ENCODE measurements at regions not wholly inside any gene's neighbourhood (a gene's known extent, or its start where the extent isn't known, plus 50 kb on each side); places are given as distances from the start of the nearest gene placed in this dataset.

DNA sequence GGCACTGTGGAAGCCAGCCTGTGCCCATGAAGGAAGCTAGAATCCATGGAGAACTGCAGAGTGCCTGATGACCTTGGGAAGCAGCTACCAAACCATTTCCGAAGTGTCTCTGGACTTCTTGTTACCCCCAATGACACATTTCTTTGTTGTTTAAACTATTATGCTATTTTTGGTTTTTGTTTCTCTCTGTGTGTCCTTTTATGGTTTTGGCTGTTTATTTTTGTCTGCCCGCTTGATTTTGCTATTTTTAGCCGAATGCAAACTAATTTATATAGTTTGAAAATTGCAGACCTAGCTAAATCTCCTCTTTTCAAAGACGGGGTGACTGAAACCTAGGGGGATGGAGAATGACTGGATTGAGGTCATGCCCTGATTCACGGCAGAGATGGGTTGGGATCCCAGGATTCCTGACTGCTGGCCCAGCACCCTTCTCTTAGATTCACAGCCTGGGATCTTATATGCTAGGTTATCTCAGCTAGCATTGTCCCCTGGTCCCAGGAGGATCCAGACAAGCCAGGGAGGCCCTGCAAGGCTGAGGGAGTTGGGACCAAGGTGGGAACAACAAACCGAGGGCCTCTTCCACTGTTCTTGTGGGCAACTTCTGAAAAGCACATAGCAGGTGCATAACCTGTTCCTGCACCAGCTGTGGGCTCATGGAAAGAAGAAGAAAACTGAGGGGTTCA lies 116.3 kb upstream of the HAAO start:
- TF ChIP-seq, protein P1, sequence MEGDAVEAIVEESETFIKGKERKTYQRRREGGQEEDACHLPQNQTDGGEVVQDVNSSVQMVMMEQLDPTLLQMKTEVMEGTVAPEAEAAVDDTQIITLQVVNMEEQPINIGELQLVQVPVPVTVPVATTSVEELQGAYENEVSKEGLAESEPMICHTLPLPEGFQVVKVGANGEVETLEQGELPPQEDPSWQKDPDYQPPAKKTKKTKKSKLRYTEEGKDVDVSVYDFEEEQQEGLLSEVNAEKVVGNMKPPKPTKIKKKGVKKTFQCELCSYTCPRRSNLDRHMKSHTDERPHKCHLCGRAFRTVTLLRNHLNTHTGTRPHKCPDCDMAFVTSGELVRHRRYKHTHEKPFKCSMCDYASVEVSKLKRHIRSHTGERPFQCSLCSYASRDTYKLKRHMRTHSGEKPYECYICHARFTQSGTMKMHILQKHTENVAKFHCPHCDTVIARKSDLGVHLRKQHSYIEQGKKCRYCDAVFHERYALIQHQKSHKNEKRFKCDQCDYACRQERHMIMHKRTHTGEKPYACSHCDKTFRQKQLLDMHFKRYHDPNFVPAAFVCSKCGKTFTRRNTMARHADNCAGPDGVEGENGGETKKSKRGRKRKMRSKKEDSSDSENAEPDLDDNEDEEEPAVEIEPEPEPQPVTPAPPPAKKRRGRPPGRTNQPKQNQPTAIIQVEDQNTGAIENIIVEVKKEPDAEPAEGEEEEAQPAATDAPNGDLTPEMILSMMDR (conservative IDR thresholded peaks at IDR 0.05; ENCODE audit: low read depth, low read length): no peak
- TF ChIP-seq EZH2 (IDR thresholded peaks at IDR 0.05; ENCODE audit: borderline replicate concordance, low read depth, low read length, poor library complexity, severe bottlenecking): no peak
